ENCODE measurements at regions not wholly inside any gene's neighbourhood (a gene's known extent, or its start where the extent isn't known, plus 50 kb on each side); places are given as distances from the start of the nearest gene placed in this dataset.
"Not testable (repeated sequence)": the region's sequence is repeated elsewhere in the genome, so short reads cannot be mapped to it uniquely, and the experiment has no call there.

- TF ChIP-seq, protein P1, sequence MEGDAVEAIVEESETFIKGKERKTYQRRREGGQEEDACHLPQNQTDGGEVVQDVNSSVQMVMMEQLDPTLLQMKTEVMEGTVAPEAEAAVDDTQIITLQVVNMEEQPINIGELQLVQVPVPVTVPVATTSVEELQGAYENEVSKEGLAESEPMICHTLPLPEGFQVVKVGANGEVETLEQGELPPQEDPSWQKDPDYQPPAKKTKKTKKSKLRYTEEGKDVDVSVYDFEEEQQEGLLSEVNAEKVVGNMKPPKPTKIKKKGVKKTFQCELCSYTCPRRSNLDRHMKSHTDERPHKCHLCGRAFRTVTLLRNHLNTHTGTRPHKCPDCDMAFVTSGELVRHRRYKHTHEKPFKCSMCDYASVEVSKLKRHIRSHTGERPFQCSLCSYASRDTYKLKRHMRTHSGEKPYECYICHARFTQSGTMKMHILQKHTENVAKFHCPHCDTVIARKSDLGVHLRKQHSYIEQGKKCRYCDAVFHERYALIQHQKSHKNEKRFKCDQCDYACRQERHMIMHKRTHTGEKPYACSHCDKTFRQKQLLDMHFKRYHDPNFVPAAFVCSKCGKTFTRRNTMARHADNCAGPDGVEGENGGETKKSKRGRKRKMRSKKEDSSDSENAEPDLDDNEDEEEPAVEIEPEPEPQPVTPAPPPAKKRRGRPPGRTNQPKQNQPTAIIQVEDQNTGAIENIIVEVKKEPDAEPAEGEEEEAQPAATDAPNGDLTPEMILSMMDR (IDR thresholded peaks at IDR 0.05), result no peak
- CTCF ChIA-PET, result no interaction called here
- Mint-ChIP-seq H3K4me3 (no peak overlapping the region), H3K4me1 (ENCODE audit: low read depth) (no peaks in the 10 kb centered on the region), H3K9me3 (peaks cover 5% of the 10 kb centered on the region), H3K27ac (no peak overlapping the region), H3K36me3 (ENCODE audit: low read depth) (no peaks in the 10 kb centered on the region), H3K27me3 (no peaks in the 10 kb centered on the region)
- intact Hi-C loops (cut with micrococcal nuclease), result no loop called here
- ATAC-seq (no peak), DNase-seq (no peak)
- POLR2A ChIA-PET, result no interaction called here
Measured at GRCh38 chr4:137909529-137910309, 332.4 kb downstream of the SLC7A11 start.

DNA sequence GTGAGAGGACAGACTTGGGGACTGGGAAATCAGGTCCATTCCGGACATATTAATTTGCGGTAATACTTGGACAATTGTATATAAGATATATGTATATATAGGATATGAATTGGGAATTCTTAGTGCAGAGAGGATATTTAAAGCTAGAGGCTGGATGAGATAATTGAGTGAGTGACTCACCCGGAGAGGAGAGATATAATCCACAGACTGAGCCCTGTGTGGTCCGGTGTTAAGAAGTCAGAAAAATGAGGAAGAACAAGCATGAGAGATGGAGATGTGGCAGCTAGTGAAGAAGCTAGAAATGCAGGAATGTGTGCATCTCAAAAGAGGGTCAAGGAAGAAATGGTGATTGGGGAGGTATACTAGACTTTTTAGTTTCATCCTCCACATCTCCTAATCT lies 336.2 kb downstream of the SLC7A11 start:
- H3K27ac Mint-ChIP-seq, result no peak overlapping the region
- H3K27me3 Mint-ChIP-seq, result no peaks in the 10 kb centered on the region
- H3K9me3 Mint-ChIP-seq, result no peaks in the 10 kb centered on the region
- H3K36me3 Mint-ChIP-seq (ENCODE audit: low read depth), result no peaks in the 10 kb centered on the region
- TF ChIP-seq, protein P1 (IDR thresholded peaks at IDR 0.05), result no peak
- H3K4me3 Mint-ChIP-seq, result no peak overlapping the region
- DNase-seq, result no peak
- intact Hi-C loops (cut with micrococcal nuclease), result no loop called here
- ATAC-seq, result no peak
- ChIA-PET POLR2A (no interaction called here), CTCF (no interaction called here)
- H3K4me1 Mint-ChIP-seq (ENCODE audit: low read depth), result no peaks in the 10 kb centered on the region

- no peak for DNase-seq
- POLR2A ChIA-PET, result no interaction called here
- TF ChIP-seq, protein P1 (IDR thresholded peaks at IDR 0.05), result no peak
- intact Hi-C loops (cut with micrococcal nuclease), result no loop called here
- Mint-ChIP-seq H3K27me3 (no peaks in the 10 kb centered on the region), H3K4me3 (no peak overlapping the region), H3K36me3 (ENCODE audit: low read depth) (no peaks in the 10 kb centered on the region), H3K4me1 (ENCODE audit: low read depth) (no peaks in the 10 kb centered on the region), H3K27ac (no peak overlapping the region), H3K9me3 (no peaks in the 10 kb centered on the region)
- CTCF ChIA-PET, result no interaction called here
- no peak for ATAC-seq
Measured at GRCh38 chr4:137901114-137901513, 341.0 kb downstream of the SLC7A11 start.

- no peaks in the 10 kb centered on the region for H3K36me3 Mint-ChIP-seq (ENCODE audit: low read depth)
- no peak overlapping the region for H3K27ac Mint-ChIP-seq
- DNase-seq, result no peak
- H3K27me3 Mint-ChIP-seq, result no peaks in the 10 kb centered on the region
- no peaks in the 10 kb centered on the region for H3K9me3 Mint-ChIP-seq
- TF ChIP-seq, protein P1 (IDR thresholded peaks at IDR 0.05), result no peak
- no peak for ATAC-seq
- intact Hi-C loops (cut with micrococcal nuclease), result no loop called here
- H3K4me1 Mint-ChIP-seq (ENCODE audit: low read depth), result no peaks in the 10 kb centered on the region
- ChIA-PET POLR2A (interaction anchor here (0.6 kb wide), 1 partner anchor 32 kb away, joined by 4 read pairs; no protein-coding TSS in a partner anchor), CTCF (no interaction called here)
- H3K4me3 Mint-ChIP-seq, result no peak overlapping the region
Measured at GRCh38 chr4:137896221-137896737, 345.9 kb downstream of the SLC7A11 start.

DNA sequence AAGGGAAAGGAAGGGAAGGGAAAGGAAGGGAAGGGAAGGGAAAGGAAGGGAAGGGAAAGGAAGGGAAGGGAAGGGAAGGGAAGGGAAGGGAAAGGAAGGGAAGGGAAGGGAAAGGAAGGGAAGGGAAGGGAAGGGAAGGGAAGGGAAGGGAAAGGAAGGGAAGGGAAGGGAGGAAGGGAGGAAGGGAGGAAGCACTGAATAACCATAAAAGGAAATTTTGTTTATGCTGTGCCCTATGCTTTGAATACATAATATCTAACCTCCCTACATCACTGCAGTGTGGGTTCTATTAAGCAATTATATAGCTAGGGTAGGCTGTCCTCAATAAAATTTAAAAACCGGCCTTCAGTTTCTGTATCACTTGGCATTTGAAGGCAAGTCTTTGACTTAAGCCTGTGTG lies 346.6 kb downstream of the SLC7A11 start:
- CTCF ChIA-PET; DNase-seq; H3K27me3 Mint-ChIP-seq; H3K4me3 Mint-ChIP-seq; POLR2A ChIA-PET; H3K9me3 Mint-ChIP-seq; ATAC-seq; intact Hi-C loops (cut with micrococcal nuclease); H3K4me1 Mint-ChIP-seq (ENCODE audit: low read depth); H3K36me3 Mint-ChIP-seq (ENCODE audit: low read depth); H3K27ac Mint-ChIP-seq: not testable (repeated sequence)

Measured in activated CD8-positive, alpha-beta T cell treated with anti-CD3 and anti-CD28 coated beads for 36 hours (primary cell).